HUES6 (cell line): ENCODE measurements at regions not wholly inside any gene's neighbourhood (a gene's known extent, or its start where the extent isn't known, plus 50 kb on each side); places are given as distances from the start of the nearest gene placed in this dataset.
A peak's percentile ranks its signal among the peaks of the same experiment; 100 is the strongest.

Experiments used
- H3K27ac ChIP-seq: 2 replicates; pipeline ENCODE4 v1.7.0; 2013; ENCODE audit warnings: low read depth, mild to moderate bottlenecking, low read length, inconsistent platforms
- H3K27me3 ChIP-seq: 2 replicates; pipeline ENCODE4 v1.6.1; 2013; ENCODE audit warnings: low read length; ENCODE audit not compliant: control insufficient read depth, insufficient read depth
- H3K36me3 ChIP-seq: 2 replicates; pipeline ENCODE4 v1.6.1; 2013; ENCODE audit warnings: low read length; ENCODE audit not compliant: control insufficient read depth, insufficient read depth
- H3K4me1 ChIP-seq: 2 replicates; pipeline ENCODE4 v1.6.1; 2013; ENCODE audit warnings: low read length; ENCODE audit not compliant: control insufficient read depth, insufficient read depth
- H3K4me3 ChIP-seq: 2 replicates; pipeline ENCODE4 v1.5.1; 2013; ENCODE audit warnings: low read depth, low read length
- H3K9ac ChIP-seq: one replicate; pipeline ENCODE4 v1.6.1; 2013; ENCODE audit warnings: mild to moderate bottlenecking, low read length
- H3K9me3 ChIP-seq: 2 replicates; pipeline ENCODE4 v1.6.1; 2013; ENCODE audit warnings: low read depth, low read length; ENCODE audit not compliant: control insufficient read depth, insufficient read depth

DNA sequence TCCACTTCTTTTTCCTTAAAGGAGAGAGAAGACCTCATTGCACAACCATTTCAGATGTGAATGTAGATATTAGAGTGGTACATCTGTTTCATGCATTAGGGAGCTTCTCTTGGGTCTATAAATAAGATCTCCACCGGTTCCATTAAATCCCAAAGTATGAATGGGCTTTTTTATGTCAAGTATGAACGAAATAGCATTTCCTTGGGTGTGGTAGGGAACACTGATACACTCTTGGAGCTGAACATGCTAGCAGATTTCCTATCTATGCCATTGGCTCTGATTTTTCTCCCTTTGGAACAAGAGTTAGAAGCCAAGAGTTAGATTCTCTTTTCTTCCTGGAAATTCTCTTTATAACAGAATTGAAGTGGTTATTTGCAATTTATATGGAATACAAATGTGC, 245.6 kb upstream of the ADAMTS5 start:
- Histone ChIP-seq H3K27ac (no peak overlapping the region), H3K4me3 (no peak overlapping the region), H3K36me3 (no peaks in the 10 kb centered on the region), H3K9me3 (peaks cover 7% of the 10 kb centered on the region), H3K9ac (no peak overlapping the region), H3K27me3 (no peaks in the 10 kb centered on the region), H3K4me1 (no peaks in the 10 kb centered on the region)

DNA sequence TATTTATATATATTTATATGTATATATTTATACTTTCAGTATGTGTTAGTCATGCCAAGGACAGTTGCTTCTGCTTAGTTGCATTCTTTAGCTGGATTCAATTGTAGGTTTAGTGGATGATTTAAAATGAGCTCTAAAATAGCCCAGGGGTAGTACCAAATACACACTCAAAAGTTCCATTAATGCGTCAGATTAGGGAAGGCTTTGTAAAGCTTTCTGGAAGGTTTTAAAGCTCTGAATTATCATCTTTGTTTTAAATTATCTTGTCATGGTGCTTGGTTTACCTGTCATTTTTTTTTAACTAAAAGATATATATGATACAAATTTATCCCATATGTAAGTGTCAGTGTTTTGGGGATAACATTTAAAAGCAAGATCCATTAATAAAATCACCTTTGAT, 242.7 kb upstream of the ADAMTS5 start:
- H3K36me3 ChIP-seq = no peaks in the 10 kb centered on the region
- no peaks in the 10 kb centered on the region for H3K4me1 ChIP-seq
- H3K4me3 ChIP-seq = no peak overlapping the region
- H3K9me3 ChIP-seq = peaks cover 7% of the 10 kb centered on the region
- H3K27ac ChIP-seq = no peak overlapping the region
- H3K9ac ChIP-seq = no peak overlapping the region
- no peaks in the 10 kb centered on the region for H3K27me3 ChIP-seq

DNA sequence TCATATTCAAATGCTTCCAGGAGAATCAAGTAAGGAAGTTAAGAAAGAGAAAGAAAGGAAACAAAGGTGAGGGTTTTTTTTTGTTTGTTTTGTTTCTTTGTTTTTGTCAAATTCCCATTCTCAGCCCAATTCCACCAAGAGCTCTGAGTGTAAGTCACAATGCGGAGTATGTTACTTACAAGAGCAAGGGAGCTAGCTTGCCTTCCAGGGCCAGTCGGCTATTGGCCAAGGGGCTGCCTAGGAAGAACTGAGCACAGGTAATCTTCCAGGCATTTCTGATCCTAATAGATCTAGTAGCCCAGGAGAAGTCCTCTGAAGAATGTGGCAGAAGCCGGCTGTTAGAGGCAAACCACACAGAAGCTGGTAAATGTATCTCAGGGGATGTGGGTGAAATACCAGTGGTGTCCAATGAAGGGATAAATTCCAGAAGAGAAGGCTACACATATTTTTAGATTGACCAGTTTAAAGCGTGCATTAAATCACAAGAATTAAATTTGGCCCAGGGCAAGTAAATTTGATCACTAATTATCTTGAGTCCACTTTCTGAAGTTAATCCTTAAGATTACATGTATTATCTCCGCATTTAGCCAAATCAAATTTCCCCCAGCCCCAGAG, 239.6 kb upstream of the ADAMTS5 start:
- no peaks in the 10 kb centered on the region for H3K27me3 ChIP-seq
- peak overlapping the region; percentile 56; the same call in 1 of the 2 replicates for H3K27ac ChIP-seq
- no peak overlapping the region for H3K9ac ChIP-seq
- no peaks in the 10 kb centered on the region for H3K4me1 ChIP-seq
- peaks cover 7% of the 10 kb centered on the region for H3K9me3 ChIP-seq
- H3K36me3 ChIP-seq = no peaks in the 10 kb centered on the region
- H3K4me3 ChIP-seq = no peak overlapping the region

DNA sequence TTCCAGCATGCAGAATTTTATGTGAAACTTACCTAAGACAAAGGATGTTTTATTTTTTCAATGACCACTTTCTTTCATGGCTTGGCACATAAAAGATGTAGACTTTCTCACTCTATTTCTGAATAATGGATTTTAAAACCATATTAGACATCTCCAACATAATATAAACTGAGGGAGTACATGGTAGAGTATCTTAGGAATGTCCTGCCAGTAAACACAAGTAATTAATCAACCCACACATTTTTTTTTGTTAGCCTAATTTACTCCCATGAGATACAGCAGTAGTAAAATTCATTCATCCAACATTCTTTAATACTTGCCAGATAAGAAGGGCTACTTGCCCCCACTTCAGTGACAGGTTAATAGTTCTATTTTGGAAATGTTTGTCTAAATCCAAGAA, 235.4 kb upstream of the ADAMTS5 start:
- Histone ChIP-seq H3K27ac (no peak overlapping the region), H3K4me3 (no peak overlapping the region), H3K9me3 (no peaks in the 10 kb centered on the region), H3K4me1 (no peaks in the 10 kb centered on the region), H3K36me3 (no peaks in the 10 kb centered on the region), H3K27me3 (no peaks in the 10 kb centered on the region), H3K9ac (no peak overlapping the region)

DNA sequence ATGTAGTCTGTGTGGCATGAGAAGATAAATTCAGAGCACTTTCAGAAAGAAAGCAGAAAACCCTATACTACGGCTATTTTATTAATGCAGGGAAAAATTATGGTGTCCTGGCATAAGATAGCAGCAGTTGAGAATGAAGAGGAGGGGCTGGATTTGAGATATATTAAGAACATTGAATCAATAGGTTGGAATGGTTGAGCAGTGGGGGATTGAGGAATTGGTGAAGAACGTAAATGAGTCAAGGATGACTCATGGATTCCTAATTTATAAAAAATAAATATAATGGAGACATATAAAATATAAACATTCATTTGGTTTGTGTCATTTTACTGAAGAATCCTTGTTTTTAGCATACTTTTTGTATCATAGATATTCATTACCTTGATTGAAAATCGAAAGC, 234.3 kb upstream of the ADAMTS5 start:
- Histone ChIP-seq H3K9me3 (no peaks in the 10 kb centered on the region), H3K27ac (no peak overlapping the region)

DNA sequence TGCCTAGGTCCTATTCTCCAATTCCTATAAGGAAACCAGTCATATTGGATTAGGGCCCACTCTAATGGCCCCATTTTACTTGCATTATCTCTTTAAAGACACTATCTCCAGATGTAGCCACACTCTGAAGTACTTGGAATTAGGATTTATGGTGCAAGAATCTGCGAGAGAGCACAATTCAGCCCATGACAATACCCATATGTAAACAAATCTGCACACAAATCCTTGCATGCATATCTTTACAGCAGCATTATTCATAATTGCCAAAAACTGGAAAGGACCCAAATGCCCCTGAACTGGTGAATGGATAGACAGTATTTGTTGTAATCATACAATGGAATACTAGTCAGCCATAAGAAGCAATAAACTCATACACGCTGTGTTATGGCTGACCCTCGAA, 229.8 kb upstream of the ADAMTS5 start:
- H3K27ac ChIP-seq = no peak overlapping the region
- H3K4me1 ChIP-seq = no peaks in the 10 kb centered on the region
- no peaks in the 10 kb centered on the region for H3K36me3 ChIP-seq
- H3K9ac ChIP-seq = no peak overlapping the region
- no peaks in the 10 kb centered on the region for H3K9me3 ChIP-seq
- H3K4me3 ChIP-seq = no peak overlapping the region
- no peaks in the 10 kb centered on the region for H3K27me3 ChIP-seq

More for the DNA sequence above, 234.3 kb upstream of the ADAMTS5 start:
- H3K4me1 ChIP-seq = no peaks in the 10 kb centered on the region
- no peak overlapping the region for H3K4me3 ChIP-seq
- no peaks in the 10 kb centered on the region for H3K36me3 ChIP-seq
- no peak overlapping the region for H3K9ac ChIP-seq
- no peaks in the 10 kb centered on the region for H3K27me3 ChIP-seq

DNA sequence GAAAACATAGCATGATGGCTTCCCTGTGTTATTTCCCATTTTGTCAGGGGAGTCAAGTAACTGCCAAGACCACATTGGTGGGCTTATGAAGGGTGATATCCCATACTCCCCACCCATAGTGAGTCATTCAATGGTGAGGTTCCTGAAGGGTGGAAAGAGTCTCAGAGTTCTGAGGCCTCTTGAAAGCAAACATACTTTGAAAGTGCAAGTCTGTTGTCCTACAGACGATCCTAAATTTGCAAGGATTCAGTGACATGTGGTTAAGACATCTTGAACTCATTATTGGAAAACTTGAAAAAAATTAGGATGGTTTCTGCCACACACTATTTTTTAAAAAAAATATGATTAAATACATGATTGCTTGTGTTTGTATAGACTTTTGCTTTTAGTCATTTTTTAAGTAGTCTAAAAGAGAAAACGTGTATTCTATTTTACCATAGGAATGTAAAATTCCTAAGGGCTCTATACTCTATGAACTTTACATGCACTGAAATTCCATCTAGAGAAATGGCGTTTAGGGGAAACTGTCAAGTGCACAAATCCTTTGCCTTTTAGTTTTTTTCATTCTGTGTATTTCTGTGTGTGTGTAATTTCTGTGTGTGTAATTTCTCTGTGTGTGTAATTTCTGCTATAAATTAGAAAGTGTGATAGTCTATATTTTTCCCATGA, 225.5 kb upstream of the ADAMTS5 start:
- Histone ChIP-seq H3K36me3 (no peaks in the 10 kb centered on the region), H3K4me1 (no peaks in the 10 kb centered on the region), H3K9me3 (no peaks in the 10 kb centered on the region), H3K4me3 (no peak overlapping the region), H3K27ac (no peak overlapping the region), H3K9ac (no peak overlapping the region), H3K27me3 (no peaks in the 10 kb centered on the region)

DNA sequence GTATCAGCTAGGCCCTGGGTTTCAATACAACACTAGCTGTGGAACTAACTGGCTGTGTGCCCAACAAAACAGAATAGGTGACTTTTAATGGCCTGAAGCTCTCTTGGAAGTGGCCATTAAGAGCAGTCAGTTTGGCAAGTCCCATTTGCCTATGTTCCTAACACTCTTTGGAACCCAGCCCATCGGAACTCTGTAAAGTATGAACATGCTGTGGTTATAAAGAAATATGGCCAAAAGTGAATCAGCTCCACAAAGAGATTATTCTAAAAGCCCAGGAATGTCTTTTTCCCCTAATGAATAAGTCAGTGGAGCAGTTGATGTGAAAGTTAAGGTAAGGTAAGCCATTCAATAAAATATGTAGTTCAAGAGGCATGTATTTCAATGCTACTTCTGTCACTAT, 223.7 kb upstream of the ADAMTS5 start:
- no peaks in the 10 kb centered on the region for H3K36me3 ChIP-seq
- H3K4me3 ChIP-seq = no peak overlapping the region
- H3K4me1 ChIP-seq = no peaks in the 10 kb centered on the region
- H3K27me3 ChIP-seq = no peaks in the 10 kb centered on the region
- no peaks in the 10 kb centered on the region for H3K9me3 ChIP-seq
- H3K27ac ChIP-seq = no peak overlapping the region
- no peak overlapping the region for H3K9ac ChIP-seq

DNA sequence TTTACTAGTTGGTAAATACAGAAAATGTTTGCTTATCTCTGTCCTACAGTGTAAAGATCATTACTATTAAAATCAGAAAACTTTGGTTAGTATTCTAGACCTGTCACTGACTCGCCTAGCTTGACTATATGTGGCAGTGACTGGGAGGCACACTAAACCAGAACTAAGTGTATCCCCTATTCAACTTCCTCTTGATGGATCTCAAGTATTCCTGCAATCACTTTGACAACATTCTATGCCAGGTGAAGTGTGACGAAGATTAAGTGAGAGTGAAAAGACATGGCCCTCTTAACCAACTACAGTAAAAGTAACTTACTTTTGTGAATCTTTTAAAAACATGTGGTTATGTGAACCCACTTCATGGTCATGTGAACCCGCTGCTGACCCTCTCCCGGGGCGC, 223.0 kb upstream of the ADAMTS5 start:
- H3K9me3 ChIP-seq = no peaks in the 10 kb centered on the region
- no peaks in the 10 kb centered on the region for H3K27me3 ChIP-seq
- H3K4me1 ChIP-seq = no peaks in the 10 kb centered on the region
- H3K36me3 ChIP-seq = no peaks in the 10 kb centered on the region
- no peak overlapping the region for H3K9ac ChIP-seq
- H3K27ac ChIP-seq = no peak overlapping the region
- H3K4me3 ChIP-seq = no peak overlapping the region

DNA sequence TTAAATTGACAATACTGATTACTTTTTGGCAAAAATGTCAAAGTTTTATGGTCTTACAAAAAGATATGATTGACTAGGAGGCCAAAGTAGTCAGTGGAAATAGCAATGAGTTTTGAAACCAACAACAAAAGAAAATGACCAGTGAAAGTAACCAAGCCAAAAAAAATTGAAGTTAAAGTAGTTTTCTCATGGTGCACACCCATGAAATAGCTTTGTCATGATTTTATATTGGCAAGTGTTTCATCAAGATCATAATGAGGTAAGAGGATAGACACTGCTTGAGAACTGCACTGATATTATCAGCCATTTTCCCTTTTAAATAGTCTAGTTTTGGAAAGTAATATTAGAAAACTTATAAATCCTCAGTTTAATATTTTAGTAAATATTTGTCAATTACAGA, 206.2 kb upstream of the ADAMTS5 start:
- no peak overlapping the region for H3K9ac ChIP-seq
- no peaks in the 10 kb centered on the region for H3K9me3 ChIP-seq
- H3K4me1 ChIP-seq = no peaks in the 10 kb centered on the region; the same call in 1 of the 2 replicates
- H3K36me3 ChIP-seq = no peaks in the 10 kb centered on the region
- H3K27ac ChIP-seq = no peak overlapping the region
- no peaks in the 10 kb centered on the region for H3K27me3 ChIP-seq
- H3K4me3 ChIP-seq = no peak overlapping the region

DNA sequence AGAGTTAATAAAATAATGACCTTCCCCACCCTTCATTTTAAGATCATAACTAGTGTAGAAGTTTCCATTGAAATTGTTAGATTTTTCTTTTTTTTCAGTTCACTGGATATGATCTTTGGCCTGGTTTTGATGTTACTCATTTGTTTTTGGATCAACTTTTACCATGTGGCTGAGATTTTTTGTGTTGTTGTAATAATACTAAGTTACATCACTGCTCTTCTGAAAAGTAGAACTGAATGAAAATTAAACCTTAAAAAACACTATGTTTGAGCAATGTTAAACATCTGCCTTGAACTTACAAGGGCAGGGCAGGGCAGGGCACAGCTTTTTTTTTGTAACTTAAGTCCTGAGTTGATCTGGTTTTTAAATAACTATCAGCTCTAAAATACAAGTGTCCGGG, 204.8 kb upstream of the ADAMTS5 start:
- Histone ChIP-seq H3K9me3 (no peaks in the 10 kb centered on the region), H3K4me1 (no peaks in the 10 kb centered on the region; the same call in 1 of the 2 replicates), H3K27me3 (no peaks in the 10 kb centered on the region)

More for the DNA sequence above, 204.8 kb upstream of the ADAMTS5 start:
- no peak overlapping the region for H3K27ac ChIP-seq
- no peak overlapping the region for H3K9ac ChIP-seq
- no peaks in the 10 kb centered on the region for H3K36me3 ChIP-seq
- no peak overlapping the region for H3K4me3 ChIP-seq
